Panc1 (cell line): ENCODE measurements at regions not wholly inside any gene's neighbourhood (a gene's known extent, or its start where the extent isn't known, plus 50 kb on each side); places are given as distances from the start of the nearest gene placed in this dataset.

Experiments used
- ATAC-seq: fragments of 200-7000 bp; cut with Tn5 transposase; 2 replicates; pipeline ENCODE4 v1.9.1; 2020; ENCODE audit warnings: mild to moderate bottlenecking, moderate library complexity
- BruUV-seq: library from RNA; stranded (reverse); fragments of 400-500 nt; replicated peaks from 2 replicates; lab custom pipeline; 2021; lab: Mats Ljungman, UMichigan
- CTCF ChIA-PET: fragments of 300-600 bp; sonication (Branson Sonifier 250); formaldehyde crosslinking; loops from one replicate; lab custom pipeline; 2022; ENCODE audit warnings: antibody characterized with exemption; lab: Charles Lee
- POLR2A ChIA-PET: fragments of 300-600 bp; sonication (Branson Sonifier 250); formaldehyde crosslinking; loops from one replicate; lab custom pipeline; 2022; ENCODE audit warnings: antibody characterized with exemption; lab: Charles Lee
- DNase-seq: peaks from one replicate; pipeline ENCODE4 v3.0.0-alpha.2; 2010; ENCODE audit warnings: low read depth, low spot score
- H3K27ac ChIP-seq: 2 replicates; pipeline ENCODE4 v1.5.1; 2011; ENCODE audit warnings: mild to moderate bottlenecking, low read length, inconsistent platforms
- H3K27me3 ChIP-seq: fragments of 200-500 bp; sonication (Bioruptor generic); 2 replicates; pipeline ENCODE4 v1.6.0; 2014; ENCODE audit warnings: low read length, inconsistent platforms; ENCODE audit not compliant: control insufficient read depth, insufficient read depth
- H3K36me3 ChIP-seq: fragments of 200-500 bp; sonication (Bioruptor generic); 2 replicates; pipeline ENCODE4 v1.5.1; 2014; ENCODE audit warnings: inconsistent platforms, mild to moderate bottlenecking, low read length, moderate library complexity; ENCODE audit not compliant: control insufficient read depth, insufficient read depth
- H3K4me1 ChIP-seq: 2 replicates; pipeline ENCODE4 v1.5.1; 2011; ENCODE audit warnings: inconsistent platforms, mild to moderate bottlenecking, low read length, moderate library complexity; ENCODE audit not compliant: control insufficient read depth, insufficient read depth
- H3K4me3 ChIP-seq, 2 experiments: 2 replicates each; pipeline ENCODE4 v1.5.1; 2011 to 2012; ENCODE audit warnings: low read depth in 2 of 2, low read length in 2 of 2, mild to moderate bottlenecking in 2 of 2, inconsistent platforms in 1 of 2, moderate library complexity in 1 of 2
- H3K9me3 ChIP-seq: fragments of 200-500 bp; sonication (Bioruptor generic); 2 replicates; pipeline ENCODE4 v1.5.1; 2014; ENCODE audit warnings: low read depth, mild to moderate bottlenecking, inconsistent platforms, low read length, moderate library complexity; ENCODE audit not compliant: control insufficient read depth, insufficient read depth
- POLR2AphosphoS5 ChIP-seq: IDR thresholded peaks from 2 replicates; pipeline ENCODE4 v1.6.1; 2012; ENCODE audit warnings: mild to moderate bottlenecking, low read depth, low read length, moderate library complexity
- SIN3A ChIP-seq: IDR thresholded peaks from 2 replicates; pipeline ENCODE4 v1.6.1; 2012; ENCODE audit warnings: low read depth, mild to moderate bottlenecking, low read length, moderate library complexity, borderline replicate concordance; ENCODE audit not compliant: insufficient read depth
- TCF7L2 ChIP-seq: IDR thresholded peaks from 2 replicates; pipeline ENCODE4 v1.6.1; 2011; ENCODE audit warnings: mild to moderate bottlenecking, low read depth, low read length, inconsistent platforms
- in situ Hi-C: cut with HindIII; loops from 2 replicates; pipeline ENCODE4 v1.10.0; 2016; ENCODE audit warnings: low sequenced_read_pairs, low pct_unique_long_range_greater_than_20kb
- intact Hi-C: fragments of 100-400 bp; cut with micrococcal nuclease; formaldehyde crosslinking; loops from one replicate; pipeline ENCODE4 v1.10.0; 2022; ENCODE audit not compliant: unreplicated experiment
- TF ChIP-seq, protein P1 (sequence below), 2 experiments: IDR thresholded peaks; 2 replicates each; pipeline ENCODE4 v1.6.1; 2011 to 2012; ENCODE audit warnings: low read depth in 2 of 2, control low read depth in 1 of 2, low read length in 1 of 2, mild to moderate bottlenecking in 1 of 2, moderate library complexity in 1 of 2; ENCODE audit not compliant: insufficient read depth in 1 of 2
- TF ChIP-seq, protein P2 (sequence below): fragments of 450-650 bp; IDR thresholded peaks from 2 replicates; pipeline ENCODE4 v1.5.1; 2017; ENCODE audit warnings: mild to moderate bottlenecking

DNA sequence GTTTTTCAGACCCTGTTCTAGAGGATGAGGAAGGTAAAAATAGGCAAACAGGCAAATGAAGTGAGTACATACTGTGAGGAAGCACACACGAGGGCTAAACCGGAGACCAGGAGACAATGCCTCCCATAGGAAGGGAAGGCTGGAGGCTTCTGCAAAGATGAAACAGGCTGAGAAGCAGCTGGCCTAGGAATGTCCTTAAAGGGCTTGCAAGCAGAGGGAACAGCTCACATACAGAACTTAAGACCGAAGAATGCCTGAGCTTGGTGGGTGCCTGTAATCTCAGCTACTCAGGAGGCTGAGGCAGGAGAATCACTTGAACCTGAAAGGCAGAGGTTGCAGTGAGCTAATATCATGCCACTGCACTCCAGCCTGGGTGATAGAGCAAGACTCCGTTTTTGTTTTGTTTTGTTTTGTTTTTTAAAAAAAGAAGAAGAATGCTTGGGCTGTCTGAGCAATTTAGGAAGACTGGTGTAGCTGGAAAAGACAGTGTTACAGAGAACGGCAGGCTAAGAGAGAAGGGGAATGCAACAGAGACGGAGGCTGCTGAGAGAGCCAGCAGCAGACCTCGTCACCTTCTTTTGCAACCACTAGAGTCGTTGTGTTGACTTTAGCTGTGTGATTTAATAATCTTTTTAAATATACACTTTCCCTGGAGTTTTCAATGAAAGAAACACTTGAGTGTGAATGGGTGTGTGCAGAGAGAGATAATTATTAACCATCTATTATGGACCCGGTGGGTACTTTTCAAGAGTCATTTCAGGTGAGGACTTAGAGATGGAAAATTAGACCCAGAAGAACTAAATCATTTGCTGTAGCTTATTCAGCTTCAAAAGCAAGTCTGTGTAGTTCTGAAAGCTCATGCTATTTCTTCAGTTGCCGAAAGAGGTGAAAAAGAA, 232.8 kb downstream of the GALR1 start:
- no peak for ATAC-seq
- H3K4me1 ChIP-seq, result no peaks in the 10 kb centered on the region
- intact Hi-C loops, result no loop called here
- 0 out of 2 replicates have a peak, but pooled peaks cover 5% of the 10 kb centered on the region for H3K27me3 ChIP-seq
- TF ChIP-seq, protein P1, sequence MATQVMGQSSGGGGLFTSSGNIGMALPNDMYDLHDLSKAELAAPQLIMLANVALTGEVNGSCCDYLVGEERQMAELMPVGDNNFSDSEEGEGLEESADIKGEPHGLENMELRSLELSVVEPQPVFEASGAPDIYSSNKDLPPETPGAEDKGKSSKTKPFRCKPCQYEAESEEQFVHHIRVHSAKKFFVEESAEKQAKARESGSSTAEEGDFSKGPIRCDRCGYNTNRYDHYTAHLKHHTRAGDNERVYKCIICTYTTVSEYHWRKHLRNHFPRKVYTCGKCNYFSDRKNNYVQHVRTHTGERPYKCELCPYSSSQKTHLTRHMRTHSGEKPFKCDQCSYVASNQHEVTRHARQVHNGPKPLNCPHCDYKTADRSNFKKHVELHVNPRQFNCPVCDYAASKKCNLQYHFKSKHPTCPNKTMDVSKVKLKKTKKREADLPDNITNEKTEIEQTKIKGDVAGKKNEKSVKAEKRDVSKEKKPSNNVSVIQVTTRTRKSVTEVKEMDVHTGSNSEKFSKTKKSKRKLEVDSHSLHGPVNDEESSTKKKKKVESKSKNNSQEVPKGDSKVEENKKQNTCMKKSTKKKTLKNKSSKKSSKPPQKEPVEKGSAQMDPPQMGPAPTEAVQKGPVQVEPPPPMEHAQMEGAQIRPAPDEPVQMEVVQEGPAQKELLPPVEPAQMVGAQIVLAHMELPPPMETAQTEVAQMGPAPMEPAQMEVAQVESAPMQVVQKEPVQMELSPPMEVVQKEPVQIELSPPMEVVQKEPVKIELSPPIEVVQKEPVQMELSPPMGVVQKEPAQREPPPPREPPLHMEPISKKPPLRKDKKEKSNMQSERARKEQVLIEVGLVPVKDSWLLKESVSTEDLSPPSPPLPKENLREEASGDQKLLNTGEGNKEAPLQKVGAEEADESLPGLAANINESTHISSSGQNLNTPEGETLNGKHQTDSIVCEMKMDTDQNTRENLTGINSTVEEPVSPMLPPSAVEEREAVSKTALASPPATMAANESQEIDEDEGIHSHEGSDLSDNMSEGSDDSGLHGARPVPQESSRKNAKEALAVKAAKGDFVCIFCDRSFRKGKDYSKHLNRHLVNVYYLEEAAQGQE (IDR thresholded peaks at IDR 0.05; ENCODE audit: insufficient read depth in 1 of 2, low read depth in 2 of 2, low read length in 1 of 2), result no peak
- no peak for TF ChIP-seq SIN3A
- TF ChIP-seq, protein P2, sequence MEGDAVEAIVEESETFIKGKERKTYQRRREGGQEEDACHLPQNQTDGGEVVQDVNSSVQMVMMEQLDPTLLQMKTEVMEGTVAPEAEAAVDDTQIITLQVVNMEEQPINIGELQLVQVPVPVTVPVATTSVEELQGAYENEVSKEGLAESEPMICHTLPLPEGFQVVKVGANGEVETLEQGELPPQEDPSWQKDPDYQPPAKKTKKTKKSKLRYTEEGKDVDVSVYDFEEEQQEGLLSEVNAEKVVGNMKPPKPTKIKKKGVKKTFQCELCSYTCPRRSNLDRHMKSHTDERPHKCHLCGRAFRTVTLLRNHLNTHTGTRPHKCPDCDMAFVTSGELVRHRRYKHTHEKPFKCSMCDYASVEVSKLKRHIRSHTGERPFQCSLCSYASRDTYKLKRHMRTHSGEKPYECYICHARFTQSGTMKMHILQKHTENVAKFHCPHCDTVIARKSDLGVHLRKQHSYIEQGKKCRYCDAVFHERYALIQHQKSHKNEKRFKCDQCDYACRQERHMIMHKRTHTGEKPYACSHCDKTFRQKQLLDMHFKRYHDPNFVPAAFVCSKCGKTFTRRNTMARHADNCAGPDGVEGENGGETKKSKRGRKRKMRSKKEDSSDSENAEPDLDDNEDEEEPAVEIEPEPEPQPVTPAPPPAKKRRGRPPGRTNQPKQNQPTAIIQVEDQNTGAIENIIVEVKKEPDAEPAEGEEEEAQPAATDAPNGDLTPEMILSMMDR, result no peak
- no peak for TF ChIP-seq POLR2AphosphoS5
- no peak for TF ChIP-seq TCF7L2
- ChIA-PET POLR2A (no interaction called here), CTCF (interaction anchor here (0.6 kb wide), 1 partner anchor 179 kb away, joined by 6 read pairs; no protein-coding TSS in a partner anchor)
- no peak for DNase-seq
- no peak overlapping the region for H3K4me3 ChIP-seq
- in situ Hi-C loops, result no loop called here
- no TSS peak for BruUV-seq
- H3K9me3 ChIP-seq, result no peaks in the 10 kb centered on the region
- no peaks in the 10 kb centered on the region for H3K36me3 ChIP-seq
- H3K27ac ChIP-seq, result no peak overlapping the region

DNA sequence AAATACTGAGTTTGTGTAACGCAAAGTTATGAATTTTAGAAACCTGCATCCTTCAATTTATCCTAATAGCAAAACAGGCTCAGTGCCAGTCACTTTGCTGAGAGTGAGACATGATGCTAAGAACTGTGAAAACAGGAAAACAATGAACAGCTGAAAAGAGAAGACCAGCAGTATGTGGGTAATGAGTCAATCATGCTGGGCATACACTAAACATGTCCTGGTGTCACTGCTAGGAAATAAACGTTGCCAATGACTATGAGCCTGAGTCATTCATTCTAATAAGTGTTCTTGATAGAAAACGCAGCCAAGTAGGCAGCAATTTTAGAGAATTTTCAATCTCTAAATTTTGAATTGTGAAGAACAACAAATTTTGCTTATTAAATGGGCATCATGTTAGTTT, 237.3 kb downstream of the GALR1 start:
- H3K9me3 ChIP-seq, result no peaks in the 10 kb centered on the region
- no peaks in the 10 kb centered on the region for H3K4me1 ChIP-seq
- H3K27ac ChIP-seq, result no peak overlapping the region
- no peak for TF ChIP-seq POLR2AphosphoS5
- no peak for TF ChIP-seq SIN3A
- TF ChIP-seq, protein P2, result no peak
- TF ChIP-seq TCF7L2, result no peak
- TF ChIP-seq, protein P1 (IDR thresholded peaks at IDR 0.05; ENCODE audit: insufficient read depth in 1 of 2, low read depth in 2 of 2, low read length in 1 of 2), result no peak
- H3K4me3 ChIP-seq, result no peak overlapping the region
- CTCF ChIA-PET, result no interaction called here
- POLR2A ChIA-PET, result no interaction called here
- no peak for ATAC-seq
- DNase-seq, result no peak
- H3K36me3 ChIP-seq, result no peaks in the 10 kb centered on the region
- intact Hi-C loops (no loop called here), in situ Hi-C loops (no loop called here)
- BruUV-seq, result no TSS peak
- 0 out of 2 replicates have a peak, but pooled peaks cover 6% of the 10 kb centered on the region for H3K27me3 ChIP-seq
